KMS-11 (cell line): ENCODE measurements at regions not wholly inside any gene's neighbourhood (a gene's known extent, or its start where the extent isn't known, plus 50 kb on each side); places are given as distances from the start of the nearest gene placed in this dataset.

Experiments
- H2AFZ ChIP-seq: fragments of 200-600 bp; sonication (generic); 2 replicates; pipeline ENCODE4 v1.6.1; 2016; ENCODE audit warnings: antibody characterized with exemption, mixed run types, low read depth
- H3K27ac ChIP-seq: fragments of 200-600 bp; sonication (generic); 2 replicates; pipeline ENCODE4 v1.6.1; 2016; ENCODE audit warnings: mild to moderate bottlenecking, mixed run types
- H3K27me3 ChIP-seq: fragments of 200-600 bp; sonication (generic); 2 replicates; pipeline ENCODE4 v1.6.1; 2017; ENCODE audit warnings: mild to moderate bottlenecking, low read depth, mixed run types, moderate library complexity; ENCODE audit not compliant: insufficient read depth
- H3K36me3 ChIP-seq: fragments of 200-600 bp; sonication (generic); 2 replicates; pipeline ENCODE4 v1.6.1; 2017; ENCODE audit warnings: mild to moderate bottlenecking, mixed run types; ENCODE audit not compliant: insufficient read depth
- H3K4me1 ChIP-seq: fragments of 200-600 bp; sonication (generic); 2 replicates; pipeline ENCODE4 v1.6.1; 2016; ENCODE audit warnings: mild to moderate bottlenecking, low read depth, mixed run types; ENCODE audit not compliant: poor library complexity, severe bottlenecking
- H3K4me2 ChIP-seq: fragments of 200-600 bp; sonication (generic); 2 replicates; pipeline ENCODE4 v1.7.0; 2016; ENCODE audit warnings: mild to moderate bottlenecking, mixed run types
- H3K4me3 ChIP-seq: fragments of 200-600 bp; sonication (generic); IDR thresholded peaks from 2 replicates; pipeline ENCODE4 v1.6.1; 2017; ENCODE audit warnings: low read depth, low read length, mixed read lengths; ENCODE audit not compliant: insufficient read depth
- H3K79me2 ChIP-seq: fragments of 200-600 bp; sonication (generic); 2 replicates; pipeline ENCODE4 v1.6.1; 2016; ENCODE audit warnings: low read depth, mixed run types; ENCODE audit not compliant: insufficient read depth
- H3K9ac ChIP-seq: fragments of 200-600 bp; sonication (generic); 2 replicates; pipeline ENCODE4 v1.6.1; 2016; ENCODE audit warnings: mild to moderate bottlenecking, mixed run types
- H4K20me1 ChIP-seq: fragments of 200-600 bp; sonication (generic); 2 replicates; pipeline ENCODE4 v1.6.1; 2016; ENCODE audit warnings: mild to moderate bottlenecking, mixed run types; ENCODE audit not compliant: insufficient read depth
- CTCF ChIP-seq: fragments of 200-600 bp; sonication (generic); conservative IDR thresholded peaks from 2 replicates; pipeline ENCODE4 v1.6.1; 2017; ENCODE audit warnings: low read depth, mild to moderate bottlenecking, antibody characterized with exemption, low read length, moderate library complexity, mixed read lengths

- Histone ChIP-seq H3K27ac (no peak overlapping the region), H3K9ac (no peak overlapping the region), H3K27me3 (no peaks in the 10 kb centered on the region), H3K36me3 (no peaks in the 10 kb centered on the region), H3K4me1 (no peaks in the 10 kb centered on the region), H2AFZ (no peak overlapping the region), H3K4me3 (no peak overlapping the region), H3K79me2 (no peaks in the 10 kb centered on the region), H3K4me2 (no peak overlapping the region), H4K20me1 (no peaks in the 10 kb centered on the region)
- TF ChIP-seq CTCF, result no peak
Observed at GRCh38 chr20:55174172-55174571, 698.8 kb downstream of the DOK5 start.

GRCh38 chr20:55173601-55174000 is 698.2 kb downstream of the DOK5 start:
- TF ChIP-seq CTCF, result no peak
- Histone ChIP-seq H4K20me1 (no peaks in the 10 kb centered on the region), H2AFZ (no peak overlapping the region), H3K27ac (no peak overlapping the region), H3K27me3 (no peaks in the 10 kb centered on the region), H3K4me3 (no peak overlapping the region), H3K4me1 (no peaks in the 10 kb centered on the region), H3K4me2 (no peak overlapping the region), H3K79me2 (no peaks in the 10 kb centered on the region), H3K36me3 (no peaks in the 10 kb centered on the region), H3K9ac (no peak overlapping the region)

- H3K4me3 ChIP-seq, result no peak overlapping the region
- no peak overlapping the region for H3K9ac ChIP-seq
- H3K79me2 ChIP-seq, result no peaks in the 10 kb centered on the region
- no peak for TF ChIP-seq CTCF
- H3K27me3 ChIP-seq, result no peaks in the 10 kb centered on the region
- no peak overlapping the region for H3K27ac ChIP-seq
- H3K4me1 ChIP-seq, result no peaks in the 10 kb centered on the region
- no peaks in the 10 kb centered on the region for H3K36me3 ChIP-seq
- no peaks in the 10 kb centered on the region for H4K20me1 ChIP-seq
- H3K4me2 ChIP-seq, result no peak overlapping the region
- H2AFZ ChIP-seq, result no peak overlapping the region
Observed at GRCh38 chr20:55172310-55173002, 697.1 kb downstream of the DOK5 start.

GRCh38 chr20:55166063-55166462 is 690.7 kb downstream of the DOK5 start:
- Histone ChIP-seq H3K79me2 (no peaks in the 10 kb centered on the region), H3K27ac (no peak overlapping the region), H3K4me1 (no peaks in the 10 kb centered on the region), H3K27me3 (no peaks in the 10 kb centered on the region), H3K9ac (no peak overlapping the region), H2AFZ (no peak overlapping the region), H3K36me3 (no peaks in the 10 kb centered on the region), H3K4me2 (no peak overlapping the region), H3K4me3 (no peak overlapping the region), H4K20me1 (no peaks in the 10 kb centered on the region)
- no peak for TF ChIP-seq CTCF
